ENCODE measurements at regions not wholly inside any gene's neighbourhood (a gene's known extent, or its start where the extent isn't known, plus 50 kb on each side); places are given as distances from the start of the nearest gene placed in this dataset.

DNA sequence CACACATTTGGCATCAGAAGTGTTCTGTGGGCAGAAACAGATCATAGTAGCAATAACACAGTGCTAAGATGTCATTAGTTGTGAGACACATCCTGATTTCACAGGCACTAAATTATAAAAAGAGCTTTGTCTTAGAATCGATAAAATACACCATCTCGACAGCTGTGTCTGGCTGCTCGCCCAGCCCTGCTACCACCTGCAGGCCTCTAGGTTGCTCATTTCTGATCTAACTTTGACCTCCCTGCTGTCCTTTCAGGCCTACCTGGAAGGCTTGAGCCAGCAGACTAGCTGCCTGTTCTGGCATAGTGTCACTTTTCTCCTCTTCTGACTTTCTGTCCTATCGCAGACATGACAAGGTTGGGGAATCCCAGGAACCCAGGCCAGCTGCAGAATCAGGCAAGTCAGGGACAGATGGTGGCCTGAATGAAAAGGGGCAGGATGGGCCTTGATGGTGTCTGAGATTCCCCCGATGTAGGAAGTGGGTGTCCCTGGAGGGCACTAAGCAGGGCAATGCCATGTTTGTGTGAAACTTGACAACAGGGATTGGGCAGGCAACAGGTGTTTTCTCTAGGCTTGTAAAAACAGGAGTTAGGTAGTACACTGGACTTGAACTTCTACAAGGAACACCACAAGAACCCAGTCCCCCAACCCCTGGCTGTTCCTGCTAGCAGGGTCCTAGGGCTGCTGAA lies 66.6 kb upstream of the RHOU start:
- H2BK5ac ChIP-seq (ENCODE audit: insufficient read length, low read length): no peak overlapping the region
- Mint-ChIP-seq H3K27me3 (ENCODE audit: low read depth) (peaks cover 1% of the 10 kb centered on the region; the same call in 1 of the 2 replicates), H3K4me3 (no peak overlapping the region), H3K9me3 (no peaks in the 10 kb centered on the region), H3K27ac (no peak overlapping the region), H3K4me1 (peaks cover 13% of the 10 kb centered on the region in 2 experiments; a peak in 3 of 4 replicates), H3K36me3 (ENCODE audit: insufficient read depth in 1 of 3, low read depth in 3 of 3) (no peaks in the 10 kb centered on the region)
- no peak overlapping the region for H2BK12ac ChIP-seq (ENCODE audit: insufficient read length, low read depth, low read length)
- TF ChIP-seq, protein P1, sequence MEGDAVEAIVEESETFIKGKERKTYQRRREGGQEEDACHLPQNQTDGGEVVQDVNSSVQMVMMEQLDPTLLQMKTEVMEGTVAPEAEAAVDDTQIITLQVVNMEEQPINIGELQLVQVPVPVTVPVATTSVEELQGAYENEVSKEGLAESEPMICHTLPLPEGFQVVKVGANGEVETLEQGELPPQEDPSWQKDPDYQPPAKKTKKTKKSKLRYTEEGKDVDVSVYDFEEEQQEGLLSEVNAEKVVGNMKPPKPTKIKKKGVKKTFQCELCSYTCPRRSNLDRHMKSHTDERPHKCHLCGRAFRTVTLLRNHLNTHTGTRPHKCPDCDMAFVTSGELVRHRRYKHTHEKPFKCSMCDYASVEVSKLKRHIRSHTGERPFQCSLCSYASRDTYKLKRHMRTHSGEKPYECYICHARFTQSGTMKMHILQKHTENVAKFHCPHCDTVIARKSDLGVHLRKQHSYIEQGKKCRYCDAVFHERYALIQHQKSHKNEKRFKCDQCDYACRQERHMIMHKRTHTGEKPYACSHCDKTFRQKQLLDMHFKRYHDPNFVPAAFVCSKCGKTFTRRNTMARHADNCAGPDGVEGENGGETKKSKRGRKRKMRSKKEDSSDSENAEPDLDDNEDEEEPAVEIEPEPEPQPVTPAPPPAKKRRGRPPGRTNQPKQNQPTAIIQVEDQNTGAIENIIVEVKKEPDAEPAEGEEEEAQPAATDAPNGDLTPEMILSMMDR (conservative IDR thresholded peaks at IDR 0.05): no peak
- no CpG with 5 or more reads among the region's 5 CpGs for WGBS (ENCODE audit: extremely low coverage, insufficient read length, low lambda C conversion rate)
- H3K9me3 ChIP-seq (ENCODE audit: control insufficient read depth, low read depth, low read length): no peaks in the 10 kb centered on the region
- H2AK5ac ChIP-seq (ENCODE audit: insufficient read length, low read length): no peak overlapping the region
- no peak for DNase-seq
- no peak overlapping the region for H2BK20ac ChIP-seq (ENCODE audit: low read depth, low read length, poor library complexity, severe bottlenecking)
- no peak overlapping the region for H2AFZ ChIP-seq (ENCODE audit: low read length)
- no peak overlapping the region for H2BK120ac ChIP-seq (ENCODE audit: low read depth, low read length, poor library complexity, severe bottlenecking)
- H3K79me1 ChIP-seq (ENCODE audit: insufficient read depth, low read depth, low read length, poor library complexity, severe bottlenecking): no peaks in the 10 kb centered on the region
- H3K18ac ChIP-seq (ENCODE audit: insufficient read length, low read depth, low read length): no peak overlapping the region
- H3K27ac ChIP-seq (ENCODE audit: insufficient read length, low read depth, low read length): no peak overlapping the region
- no peaks in the 10 kb centered on the region for H4K20me1 ChIP-seq (ENCODE audit: control insufficient read depth, insufficient read depth, insufficient read length)
- no peak overlapping the region for H4K91ac ChIP-seq (ENCODE audit: insufficient read length, low read depth, low read length)
- no peak overlapping the region for H2BK15ac ChIP-seq (ENCODE audit: low read depth, low read length)
- no peaks in the 10 kb centered on the region for H3K23me2 ChIP-seq (ENCODE audit: insufficient read length, low read depth, low read length, poor library complexity, severe bottlenecking)
- no peak overlapping the region for H3K4ac ChIP-seq (ENCODE audit: low read depth, low read length)
- no peaks in the 10 kb centered on the region for H3K27me3 ChIP-seq (ENCODE audit: insufficient read depth, low read length)
- H3K4me1 ChIP-seq (ENCODE audit: insufficient read depth, low read length): no peaks in the 10 kb centered on the region
- no peak overlapping the region for H3T11ph ChIP-seq (ENCODE audit: low read length)
- H3K14ac ChIP-seq (ENCODE audit: insufficient read depth, low read length): no peak overlapping the region
- no peaks in the 10 kb centered on the region; the same call in 1 of the 2 replicates for H3K79me2 ChIP-seq (ENCODE audit: insufficient read depth, low read length)
- no peak overlapping the region for H3K9ac ChIP-seq (ENCODE audit: extremely low read depth, insufficient read length, low read length)
- H3K23ac ChIP-seq (ENCODE audit: insufficient read length, low read depth, low read length): no peak overlapping the region
- H4K8ac ChIP-seq (replicated peaks; ENCODE audit: insufficient read length, low read depth, low read length): no peak overlapping the region
- no peak overlapping the region for H4K5ac ChIP-seq (ENCODE audit: insufficient read length, low read depth, low read length)
- H3K56ac ChIP-seq (ENCODE audit: insufficient read length, low read depth, low read length): no peak overlapping the region
- H3K4me2 ChIP-seq (ENCODE audit: insufficient read depth, insufficient read length, low read length): no peak overlapping the region
